K562 (cell line): ENCODE measurements at regions not wholly inside any gene's neighbourhood (a gene's known extent, or its start where the extent isn't known, plus 50 kb on each side); places are given as distances from the start of the nearest gene placed in this dataset.

ENCODE experiments used
- ATAC-seq: fragments of 200-7000 bp; cut with Tn5 transposase; 3 replicates; pipeline ENCODE4 v1.9.1; 2020; ENCODE audit warnings: moderate library complexity
- BruUV-seq: library from RNA; stranded (reverse); fragments of 400-500 nt; replicated peaks from 2 replicates; lab custom pipeline; 2021; lab: Mats Ljungman, UMichigan
- CTCF ChIA-PET: fragments of 300-600 bp; formaldehyde crosslinking; extraction: SDS; loops from one replicate; lab custom pipeline; 2021; ENCODE audit warnings: low intra/inter-chr PET ratio; lab: Yijun Ruan, JAX
- POLR2A ChIA-PET: fragments of 300-600, 350-650 bp; sonication (Branson Sonifier 250); formaldehyde crosslinking; extraction: SDS; loops from one replicate; lab custom pipeline; 2021; ENCODE audit warnings: antibody characterized with exemption, inconsistent platforms; lab: Yijun Ruan, JAX
- DNase-seq, 4 experiments: peaks; one replicate each; pipeline versions ENCODE4 v3.0.0 to v3.0.0-alpha.2; 2011 to 2018; ENCODE audit warnings: low spot score in 3 of 4, mixed read lengths in 3 of 4; ENCODE audit errors: extremely low read depth in 1 of 4
- FAIRE-seq: peaks from 2 replicates; lab custom pipeline; 2011; peaks lifted over from hg19 to GRCh38; lab: Jason Lieb, UNC
- H2AFZ ChIP-seq: 2 replicates; pipeline ENCODE4 v1.6.0; 2011; ENCODE audit warnings: low read depth, low read length, control low read depth, inconsistent platforms
- H3K27ac ChIP-seq: fragments of 200-600 bp; 3 replicates; pipeline ENCODE4 v1.8.0; 2011; ENCODE audit warnings: low read depth, mild to moderate bottlenecking, control low read depth, inconsistent platforms, low read length, moderate library complexity, mixed read lengths; ENCODE audit errors: extremely low read depth
- H3K27me3 ChIP-seq, 2 experiments: fragments of 300-600 bp in 1 of 2; 2 replicates in 1 of 2; 3 replicates in 1 of 2; pipeline versions ENCODE4 v1.6.0 to v1.8.0; 2011; ENCODE audit warnings: inconsistent platforms in 2 of 2, low read length in 2 of 2, mild to moderate bottlenecking in 1 of 2, mixed read lengths in 1 of 2, moderate library complexity in 1 of 2; ENCODE audit not compliant: control insufficient read depth in 2 of 2, insufficient read depth in 2 of 2
- H3K36me3 ChIP-seq: fragments of 300-600 bp; 3 replicates; pipeline ENCODE4 v1.8.0; 2011; ENCODE audit warnings: mild to moderate bottlenecking, low read length, inconsistent platforms; ENCODE audit not compliant: control insufficient read depth, insufficient read depth
- H3K4me1 ChIP-seq, 2 experiments: fragments of 200-600 bp in 1 of 2; replicated peaks in 1 of 2; 2 replicates in 1 of 2; 3 replicates in 1 of 2; pipeline versions ENCODE4 v1.5.1 to v1.8.0; 2011; ENCODE audit warnings: inconsistent platforms in 2 of 2, low read length in 2 of 2, mild to moderate bottlenecking in 1 of 2, mixed read lengths in 1 of 2, moderate library complexity in 1 of 2; ENCODE audit not compliant: control insufficient read depth in 2 of 2, insufficient read depth in 2 of 2
- H3K4me2 ChIP-seq: 2 replicates; pipeline ENCODE4 v1.6.1; 2011; ENCODE audit warnings: low read length, control low read depth, inconsistent platforms, mixed read lengths; ENCODE audit not compliant: insufficient read depth
- H3K4me3 ChIP-seq: fragments of 200-600 bp; sonication (generic), shearing (Covaris generic); 2 replicates; pipeline ENCODE4 v1.5.1; 2016; ENCODE audit warnings: control low read depth, inconsistent platforms
- H3K79me2 ChIP-seq: fragments of 200-600 bp; 3 replicates; pipeline ENCODE4 v1.8.0; 2011; ENCODE audit warnings: low read length, inconsistent platforms; ENCODE audit not compliant: control insufficient read depth, insufficient read depth
- H3K9ac ChIP-seq, 2 experiments: 2 replicates each; pipeline versions ENCODE4 v1.6.0 to v1.6.1; 2011; ENCODE audit warnings: low read depth in 2 of 2, low read length in 2 of 2, control low read depth in 1 of 2, inconsistent platforms in 1 of 2, mild to moderate bottlenecking in 1 of 2, mixed read lengths in 1 of 2; ENCODE audit not compliant: insufficient read depth in 1 of 2
- H3K9me1 ChIP-seq: one replicate; pipeline ENCODE4 v1.6.0; 2011; ENCODE audit warnings: inconsistent platforms, mild to moderate bottlenecking, low read length, moderate library complexity; ENCODE audit not compliant: control insufficient read depth, insufficient read depth
- H3K9me3 ChIP-seq: replicated peaks from 2 replicates; pipeline ENCODE4 v1.5.1; 2011; ENCODE audit warnings: low read depth, low read length, inconsistent platforms; ENCODE audit not compliant: control insufficient read depth, insufficient read depth
- H4K20me1 ChIP-seq: replicated peaks from 2 replicates; pipeline ENCODE4 v1.6.1; 2011; ENCODE audit warnings: low read length, inconsistent platforms, mixed read lengths; ENCODE audit not compliant: control insufficient read depth, insufficient read depth
- CEBPG ChIP-seq, 3 experiments: fragments of 200-800 bp in 1 of 3; sonication (Bioruptor generic) in 1 of 3; sonication (generic) in 1 of 3; formaldehyde crosslinking in 1 of 3; IDR thresholded peaks in 2 of 3; conservative IDR thresholded peaks in 1 of 3; 2 replicates each; pipeline versions ENCODE4 v1.6.1 to v1.8.0; 2016 to 2022; ENCODE audit warnings: missing compliant biosample characterization in 2 of 3, missing genetic modification characterization in 2 of 3, mild to moderate bottlenecking in 1 of 3, missing genetic modification reagents in 1 of 3
- CXXC5 ChIP-seq: fragments of 250-450 bp; sonication (Bioruptor Pico); IDR thresholded peaks from 2 replicates; pipeline ENCODE4 v1.8.0; 2022; ENCODE audit warnings: inconsistent platforms, mild to moderate bottlenecking, moderate library complexity
- HBP1 ChIP-seq: fragments of 450-650 bp; formaldehyde crosslinking; IDR thresholded peaks from 2 replicates; pipeline ENCODE4 v1.4.0; 2022; ENCODE audit warnings: missing genetic modification characterization
- HCFC1 ChIP-seq: IDR thresholded peaks from 2 replicates; pipeline ENCODE4 v1.6.1; 2012; ENCODE audit warnings: low read depth, low read length, improper control_type of control experiment
- HDGF ChIP-seq: fragments of 450-650 bp; IDR thresholded peaks from 2 replicates; pipeline ENCODE4 v1.6.1; 2016
- HMGN3 ChIP-seq: IDR thresholded peaks from 2 replicates; pipeline ENCODE4 v1.6.1; 2011; ENCODE audit warnings: borderline replicate concordance, low read depth, mild to moderate bottlenecking, mixed read lengths, low read length; ENCODE audit not compliant: insufficient read length; ENCODE audit errors: extremely low read depth
- LARP7 ChIP-seq: fragments of 450-650 bp; IDR thresholded peaks from 2 replicates; pipeline ENCODE4 v1.6.1; 2016
- SETDB1 ChIP-seq: IDR thresholded peaks from one replicate; pipeline ENCODE4 v1.6.1; 2012; ENCODE audit warnings: low read length, control low read depth, inconsistent platforms
- SIRT6 ChIP-seq: IDR thresholded peaks from one replicate; pipeline ENCODE4 v1.6.1; 2012; ENCODE audit warnings: low read depth, mild to moderate bottlenecking, control low read depth, inconsistent platforms, low read length, moderate library complexity
- THAP12 ChIP-seq: fragments of 250-450 bp; sonication (Bioruptor Pico); IDR thresholded peaks from 2 replicates; pipeline ENCODE4 v1.9.0; 2021; ENCODE audit warnings: mild to moderate bottlenecking, inconsistent platforms
- VEZF1 ChIP-seq: fragments of 200-800 bp; sonication (Bioruptor generic); IDR thresholded peaks from 2 replicates; pipeline ENCODE4 v1.6.1; 2017; ENCODE audit warnings: missing genetic modification characterization, missing compliant biosample characterization
- ZNF124 ChIP-seq: sonication (generic); formaldehyde crosslinking; IDR thresholded peaks from 2 replicates; pipeline ENCODE4 v1.8.1; 2022; ENCODE audit warnings: missing genetic modification reagents
- ZNF75A ChIP-seq: fragments of 450-650 bp; formaldehyde crosslinking; IDR thresholded peaks from 2 replicates; pipeline ENCODE4 v1.4.0; 2020; ENCODE audit warnings: mild to moderate bottlenecking
- WGBS: fragments of 100-300 bp; shearing (Covaris generic); methylation state at CpG from one replicate; pipeline ENCODE4 v1.1.6; 2016; ENCODE audit warnings: low coverage, mixed read lengths; ENCODE audit not compliant: insufficient coverage; ENCODE audit errors: missing lambda C conversion rate; 5-methylcytosine and 5-hydroxymethylcytosine counted together
- in situ Hi-C: fragments of 300-500 bp; cut with MboI; formaldehyde crosslinking; loops from 4 replicates; pipeline ENCODE4 v1.15.0; 2018; ENCODE audit warnings: inconsistent platforms, mixed read lengths
- intact Hi-C: fragments of 100-400 bp; cut with micrococcal nuclease; formaldehyde crosslinking; loops from 2 replicates; pipeline ENCODE4 v1.14.2; 2022

- intact Hi-C loops, result no loop called here
- in situ Hi-C loops, result no loop called here
- CTCF ChIA-PET, result no interaction called here
Observed at GRCh38 chr9:691825-692400, 149.6 kb upstream of the DMRT1 start.

More at GRCh38 chr9:691825-692400, 149.6 kb upstream of the DMRT1 start:
- H3K9me3 ChIP-seq, result no peaks in the 10 kb centered on the region
- 3% methylated on average over 3 of the region's 3 CpGs for WGBS
- FAIRE-seq, result no peak
- no peaks in the 10 kb centered on the region for H3K4me1 ChIP-seq
- TF ChIP-seq SIRT6 (no peak), CEBPG (CRISPR knock-in tag; IDR thresholded peaks at IDR 0.05) (no peak), CEBPG (tag; conservative IDR thresholded peaks at IDR 0.05 in 1 of 2, IDR thresholded peaks at IDR 0.05 in 1 of 2) (no peak), THAP12 (no peak), CXXC5 (CRISPR knock-in tag) (no peak), SETDB1 (no peak), HMGN3 (no peak), HBP1 (CRISPR knock-in tag) (no peak), LARP7 (no peak), HCFC1 (no peak), VEZF1 (CRISPR knock-in tag) (no peak), HDGF (no peak), ZNF75A (CRISPR knock-in tag) (no peak), ZNF124 (CRISPR knock-in tag) (no peak)
- H3K9me1 ChIP-seq, result no peaks in the 10 kb centered on the region
- DNase-seq, result no peak
- H3K27me3 ChIP-seq, result peaks cover 0 to 14% of the 10 kb centered on the region in 2 experiments; a peak in 2 of 5 replicates
- POLR2A ChIA-PET, result no interaction called here
- H2AFZ ChIP-seq, result no peak overlapping the region
- no peak overlapping the region for H3K4me3 ChIP-seq
- no peak overlapping the region for H3K9ac ChIP-seq
- H3K79me2 ChIP-seq, result no peaks in the 10 kb centered on the region
- no peaks in the 10 kb centered on the region for H4K20me1 ChIP-seq
- no peak for ATAC-seq
- no TSS peak for BruUV-seq
- no peaks in the 10 kb centered on the region for H3K36me3 ChIP-seq
- no peak overlapping the region for H3K27ac ChIP-seq
- no peak overlapping the region for H3K4me2 ChIP-seq
